DMS114 treated with DMSO at 0.1 percent for 48 hours (cell line): ENCODE measurements at regions not wholly inside any gene's neighbourhood (a gene's known extent, or its start where the extent isn't known, plus 50 kb on each side); places are given as distances from the start of the nearest gene placed in this dataset.

Experiments
- DNase-seq: peaks from one replicate; lab custom pipeline; 2025; ENCODE audit not compliant: unreplicated experiment; lab: John Stamatoyannopoulos, UW

DNA sequence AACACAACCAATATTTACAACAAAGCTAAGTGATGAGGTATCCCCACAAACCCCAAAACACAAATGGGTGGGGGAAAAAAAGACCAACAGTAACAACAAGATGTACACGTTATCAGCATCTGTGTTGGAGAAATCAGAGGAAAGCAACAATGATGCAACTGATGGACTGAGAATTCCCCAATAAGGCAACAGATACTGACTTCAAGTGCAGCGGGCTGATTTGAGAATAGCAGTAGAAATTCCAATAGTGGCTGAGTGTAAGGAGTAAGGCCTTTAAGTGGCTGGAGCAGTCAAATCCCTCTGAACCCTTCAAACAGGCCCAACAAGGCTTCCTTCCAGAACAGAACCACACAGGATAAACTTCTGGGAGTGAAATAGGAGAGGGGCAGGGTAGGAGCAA is 97.6 kb downstream of the TM2D1 start:
- no peak for DNase-seq

DNA sequence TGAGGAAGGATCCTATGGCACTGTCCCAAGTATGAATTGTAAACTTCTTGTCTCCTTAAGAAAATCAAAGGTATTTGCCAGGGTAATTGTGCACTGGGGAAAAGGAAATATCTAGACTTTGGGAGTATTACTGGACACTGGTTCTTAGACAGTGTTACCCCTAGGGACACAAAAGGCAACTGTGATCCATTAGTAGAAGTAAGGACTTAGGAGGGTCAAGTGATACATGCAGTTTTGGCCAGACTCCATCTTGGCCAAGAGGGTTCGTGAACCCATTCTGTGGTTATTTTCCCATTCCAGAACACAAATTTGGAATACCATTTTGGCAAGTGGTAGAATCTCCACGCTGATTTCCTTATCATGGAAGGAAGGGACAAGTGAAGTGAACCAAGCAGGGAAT is 98.1 kb downstream of the TM2D1 start:
- DNase-seq, result no peak

DNA sequence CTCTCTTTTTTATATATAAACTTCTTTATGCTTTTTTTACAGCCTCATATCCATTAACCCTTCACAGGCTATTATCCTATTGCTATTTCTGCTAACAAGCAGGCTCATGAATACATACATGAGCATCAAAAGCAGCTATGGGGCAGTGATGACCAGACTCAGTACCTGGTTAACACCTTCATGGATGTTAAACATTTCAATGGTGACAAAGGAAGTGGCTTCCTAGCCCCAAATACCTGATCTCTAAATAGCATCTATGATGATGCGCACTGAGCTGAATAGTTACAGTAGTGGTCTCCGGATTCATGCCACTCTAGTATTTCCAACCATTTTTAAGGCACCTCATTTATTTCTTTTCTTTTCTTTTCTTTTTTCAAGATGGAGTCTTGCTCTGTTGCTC is 101.1 kb downstream of the TM2D1 start:
- no peak for DNase-seq

DNA sequence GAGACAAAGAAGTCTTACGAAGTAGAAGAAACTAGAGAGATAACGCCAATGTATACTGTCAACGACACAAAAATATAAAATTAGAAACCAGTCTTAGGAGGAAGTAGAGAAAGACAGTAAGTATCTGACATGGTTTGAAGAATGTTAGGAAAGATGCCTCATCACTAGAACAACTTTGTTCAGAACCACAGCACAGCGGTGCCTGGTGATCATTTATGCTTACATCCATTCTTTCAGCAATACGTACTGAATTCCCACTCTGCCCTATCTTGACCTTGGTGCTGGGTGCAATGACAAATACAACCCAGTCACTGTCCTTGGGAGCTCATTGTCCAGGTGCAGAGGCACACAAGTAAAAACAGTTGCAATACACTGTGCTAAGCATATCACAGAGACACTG is 104.4 kb downstream of the TM2D1 start:
- DNase-seq, result no peak

DNA sequence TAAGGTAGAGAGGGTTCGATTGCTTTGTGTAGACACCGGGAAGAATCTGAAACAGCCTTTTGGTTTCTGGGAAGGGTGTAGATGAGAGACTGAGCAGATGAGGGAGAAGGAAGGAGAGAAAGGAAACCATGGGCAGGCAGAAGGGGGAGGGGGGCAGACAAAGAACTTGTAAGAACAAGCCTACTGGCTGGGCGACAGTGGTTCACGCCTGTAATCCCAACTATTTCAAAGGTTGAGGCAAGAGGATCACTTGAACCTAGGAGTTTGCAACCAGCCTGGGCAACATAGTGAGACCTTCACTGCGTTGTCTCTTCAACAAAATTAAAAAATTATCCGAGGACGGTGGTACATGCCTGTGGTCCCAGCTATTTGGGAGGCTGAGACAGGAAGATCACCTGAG is 106.2 kb downstream of the TM2D1 start:
- no peak for DNase-seq

DNA sequence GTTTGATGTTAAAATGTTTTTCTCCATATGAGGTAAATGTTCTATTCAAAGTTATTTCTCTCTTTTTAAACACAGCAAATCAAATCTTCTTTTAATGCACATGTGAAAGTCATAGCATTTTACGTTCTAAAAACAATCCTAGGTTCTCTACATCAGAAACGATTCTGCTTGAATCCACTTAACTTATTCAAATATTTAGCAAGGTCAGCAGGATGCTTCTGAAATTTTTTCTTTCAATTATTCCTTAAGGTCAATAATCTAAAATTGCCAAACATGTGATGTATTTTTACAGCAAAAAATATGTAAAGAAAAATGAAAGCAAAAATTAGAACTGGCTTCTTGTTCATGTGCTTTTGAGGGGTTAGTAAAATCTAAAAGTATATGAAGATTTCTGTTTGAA is 106.7 kb downstream of the TM2D1 start:
- DNase-seq, result no peak

DNA sequence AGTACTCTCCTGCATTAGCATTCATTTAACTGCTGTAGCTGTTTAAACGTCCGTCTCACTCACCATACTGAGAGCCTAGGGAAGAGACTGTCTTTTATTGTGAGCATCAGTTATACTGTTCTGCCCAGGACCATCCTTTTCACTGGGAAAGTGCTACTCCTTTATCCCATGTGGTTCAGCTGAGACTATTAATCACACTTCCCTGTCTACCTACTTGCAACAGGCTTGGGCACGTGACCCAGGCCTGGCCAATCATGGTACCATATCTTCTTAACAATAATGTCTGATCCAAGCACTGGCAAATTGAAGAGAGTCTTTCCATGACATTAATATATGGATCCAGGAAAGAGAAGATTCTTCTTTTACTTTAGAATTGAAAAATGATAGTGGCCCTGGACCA is 108.1 kb downstream of the TM2D1 start:
- DNase-seq, result no peak

DNA sequence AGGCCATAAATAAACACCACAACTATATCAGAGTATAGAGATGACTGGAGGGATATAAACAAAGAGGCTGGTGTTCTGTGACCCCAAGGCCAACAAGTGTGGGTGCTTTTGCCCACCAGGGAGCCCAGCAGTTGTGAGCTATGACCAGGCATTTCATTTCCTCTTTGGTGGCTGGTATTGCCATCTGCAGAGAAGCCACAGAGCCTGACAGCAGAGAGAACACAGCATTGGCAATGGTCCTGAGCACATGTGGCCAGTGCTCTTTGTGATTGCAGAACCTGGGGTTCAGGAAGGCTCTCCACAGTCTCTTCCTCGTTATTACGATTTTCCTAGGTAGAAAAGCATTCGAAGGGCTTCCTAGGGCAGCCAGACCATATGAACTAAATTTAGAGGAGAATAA is 112.3 kb downstream of the TM2D1 start:
- no peak for DNase-seq

DNA sequence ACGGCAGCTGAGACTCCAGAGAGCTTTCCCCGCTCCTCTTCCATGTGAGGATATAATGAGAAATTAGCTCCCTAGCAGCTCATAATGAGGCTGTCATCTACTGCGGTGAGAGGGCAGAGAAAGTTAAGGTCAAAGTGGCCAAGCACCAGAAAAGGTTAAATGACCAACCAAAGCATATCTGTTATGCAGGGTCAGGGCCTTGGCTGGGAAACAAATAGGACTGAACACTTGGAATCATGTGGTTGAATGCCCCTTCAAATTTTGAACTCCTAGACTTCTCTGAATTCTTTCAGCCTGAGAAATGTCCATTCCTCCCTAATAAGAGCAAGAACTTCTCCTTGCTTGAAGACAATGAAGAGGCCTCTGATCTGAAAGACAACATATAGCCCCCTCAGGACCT is 115.9 kb downstream of the TM2D1 start:
- no peak for DNase-seq

DNA sequence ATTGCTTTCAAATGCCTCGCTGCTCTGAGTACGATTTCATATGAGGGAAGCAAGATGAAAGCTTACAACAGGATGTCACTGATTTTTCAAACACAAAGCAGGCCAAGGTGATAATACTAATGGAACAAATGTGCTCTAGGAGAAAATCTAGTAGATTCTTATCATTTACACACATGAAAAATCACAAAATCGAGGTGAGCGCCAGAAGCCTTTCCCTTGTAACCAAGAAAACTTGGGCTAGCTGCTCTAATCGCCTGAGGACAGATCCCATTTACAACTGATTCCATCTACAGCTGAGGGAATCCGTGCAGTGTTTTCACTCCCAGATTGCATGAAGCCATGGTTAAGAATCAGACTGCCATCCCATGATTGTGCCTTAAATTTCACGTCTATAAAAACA is 117.5 kb downstream of the TM2D1 start:
- no peak for DNase-seq

DNA sequence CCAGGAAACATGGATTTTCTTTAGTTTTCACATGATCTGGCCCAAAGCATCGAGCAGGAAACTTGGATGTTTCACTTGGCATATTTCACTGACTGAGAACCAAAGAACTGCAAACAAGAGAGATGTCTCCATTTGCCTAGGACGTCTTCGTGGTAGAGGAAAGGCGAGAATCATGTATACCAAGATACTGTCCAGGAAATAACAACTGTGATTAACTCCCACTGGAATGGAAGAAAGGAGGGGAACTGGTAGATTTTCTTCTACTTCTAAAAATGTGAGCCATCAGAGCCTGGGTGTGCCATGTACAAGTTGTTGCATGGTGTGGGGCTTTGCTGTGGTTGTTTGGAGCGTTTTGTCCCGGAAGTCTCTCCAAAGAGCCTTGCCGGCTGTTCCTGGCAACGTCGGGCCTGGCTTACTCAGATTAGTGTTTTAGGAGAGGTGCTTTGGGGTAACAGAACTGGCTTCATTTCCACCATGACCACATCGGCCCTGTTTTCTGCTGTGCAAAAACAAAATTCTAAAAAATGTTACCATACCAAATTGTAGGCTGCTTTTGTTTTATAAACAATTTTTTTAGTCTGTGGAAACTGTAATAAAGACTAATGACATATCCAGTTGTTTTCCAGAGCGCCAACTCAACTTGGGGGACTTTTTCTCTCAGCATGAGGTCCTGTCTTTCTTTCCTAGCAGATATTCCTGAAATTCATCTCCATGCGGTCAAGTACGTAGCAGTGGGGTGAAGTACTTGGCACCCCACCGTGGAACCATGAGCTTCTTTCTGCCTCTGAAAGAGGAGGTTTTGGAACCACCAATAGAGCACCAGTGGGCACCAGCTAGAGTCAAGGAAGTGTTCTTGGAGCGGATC is 118.3 kb downstream of the TM2D1 start:
- no peak for DNase-seq

DNA sequence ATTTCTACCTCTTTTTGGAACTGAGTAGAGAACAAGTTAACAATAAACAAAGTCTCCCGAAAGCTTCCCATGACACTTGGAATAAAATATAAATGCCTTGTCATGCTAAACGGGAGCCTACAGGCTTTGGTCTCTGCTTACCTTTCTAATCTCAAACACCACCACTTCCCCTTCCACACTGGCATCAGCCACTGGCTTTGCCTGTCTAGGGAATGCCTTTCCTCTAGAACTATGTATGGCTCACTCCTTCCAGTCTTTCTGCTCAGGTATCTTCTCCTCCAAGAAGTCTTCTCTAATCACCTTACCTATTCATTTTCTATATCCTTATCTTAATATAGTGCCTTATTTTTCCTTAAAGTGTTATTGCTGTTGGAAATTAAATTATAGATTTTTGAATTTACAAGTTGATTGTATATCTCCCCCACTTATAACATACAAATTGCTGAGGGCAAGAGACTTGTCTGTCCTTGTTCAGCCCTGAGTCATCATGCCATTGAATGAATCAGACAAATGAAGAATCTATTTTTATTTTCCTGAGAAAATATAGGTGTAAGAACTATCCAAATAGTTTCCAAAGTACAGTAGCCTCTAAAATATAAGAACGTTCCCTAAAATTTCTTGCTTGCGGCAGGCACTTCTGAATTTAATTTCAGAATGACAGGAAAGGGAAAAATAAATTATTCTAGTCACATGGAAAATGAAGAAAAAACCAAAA is 119.2 kb downstream of the TM2D1 start:
- no peak for DNase-seq

DNA sequence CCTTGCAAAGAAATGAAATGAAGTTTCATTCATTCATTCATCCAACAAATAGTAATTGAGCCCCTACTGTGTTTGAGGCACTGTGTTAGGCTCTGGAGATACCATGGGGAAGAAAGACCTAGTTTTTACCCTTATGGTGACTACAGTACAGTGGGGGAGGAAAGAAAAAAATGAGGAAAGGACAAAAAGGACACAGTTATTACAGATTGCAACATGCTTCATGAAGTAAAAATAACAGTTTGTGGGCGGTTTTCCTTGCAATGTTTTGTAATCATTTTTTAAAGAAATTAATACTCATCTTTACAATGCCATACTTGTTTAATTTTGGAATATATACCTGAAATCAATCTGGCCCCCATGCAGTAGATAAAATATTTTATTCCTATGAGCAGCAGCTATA is 120.3 kb downstream of the TM2D1 start:
- DNase-seq, result no peak

DNA sequence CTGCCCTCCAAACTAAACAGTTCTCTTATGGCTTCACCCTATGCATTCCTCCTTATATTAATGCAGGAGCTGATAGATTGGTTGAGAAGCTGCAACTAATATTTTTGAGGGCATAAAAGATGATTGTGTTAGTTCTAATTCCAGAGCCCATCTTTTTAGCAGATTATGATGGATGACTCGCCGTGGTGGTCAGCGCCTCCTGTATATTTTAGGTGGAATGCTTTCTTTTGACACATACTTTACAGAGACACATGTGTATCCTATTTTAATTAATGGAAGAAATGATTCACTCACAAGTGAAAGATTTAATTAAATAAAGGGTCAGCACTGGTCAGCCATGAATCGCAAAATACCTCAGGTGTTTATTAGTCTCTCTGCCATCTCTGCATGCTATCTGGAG is 120.7 kb downstream of the TM2D1 start:
- DNase-seq, result no peak

DNA sequence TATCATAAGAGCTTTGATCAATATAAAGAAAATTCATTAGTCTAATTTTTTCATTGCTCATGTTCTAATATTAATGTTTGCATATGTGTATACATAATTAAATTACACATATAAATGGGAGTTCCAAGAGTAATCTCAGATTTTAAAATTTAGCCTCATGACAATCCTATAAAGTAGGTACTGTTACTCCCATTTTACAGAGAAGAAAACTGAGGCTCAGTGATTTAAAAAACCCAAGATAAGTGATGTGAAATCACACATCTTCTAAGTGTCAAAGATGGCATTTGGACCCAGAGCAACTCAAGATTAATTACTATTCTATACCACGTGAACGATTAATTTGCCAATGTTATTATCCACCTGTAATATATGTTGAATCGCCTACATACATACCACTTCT is 122.3 kb downstream of the TM2D1 start:
- DNase-seq, result no peak

DNA sequence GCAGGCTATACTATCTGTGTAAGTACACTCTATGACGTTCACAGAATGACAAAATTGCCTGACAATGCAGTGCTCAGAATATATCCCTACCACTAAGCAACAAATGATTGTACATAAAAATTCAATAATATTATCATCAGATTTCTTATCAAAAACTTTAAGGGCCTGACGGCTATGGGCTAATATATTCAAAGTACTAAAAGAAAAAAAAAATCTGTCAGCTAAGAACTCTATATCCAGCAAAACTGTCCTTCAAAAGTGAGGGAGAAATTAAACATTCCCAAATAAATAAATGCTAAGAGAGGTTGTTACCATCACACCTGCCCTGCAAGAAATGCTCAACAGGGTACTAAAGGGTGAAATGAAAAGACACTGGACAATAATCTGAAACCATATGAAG is 127.3 kb downstream of the TM2D1 start:
- DNase-seq, result no peak

DNA sequence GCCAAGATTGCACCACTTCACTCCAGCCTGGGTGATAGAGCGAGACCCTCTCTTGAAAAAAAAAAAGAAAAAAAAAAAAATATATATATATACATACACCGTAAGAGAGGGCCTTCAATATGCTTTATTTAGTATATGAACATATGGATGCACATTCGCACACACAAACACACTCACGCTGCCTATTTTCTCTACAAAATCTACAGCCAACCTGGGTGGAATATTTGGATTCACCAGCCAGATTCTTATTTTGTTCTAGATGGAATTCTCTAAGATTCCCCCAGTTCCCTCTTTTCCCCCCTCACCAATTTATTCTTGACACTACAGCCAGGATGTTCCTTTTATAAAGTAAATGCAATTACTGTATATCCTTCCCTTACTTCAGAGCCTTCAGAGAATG is 131.6 kb downstream of the TM2D1 start:
- no peak for DNase-seq

DNA sequence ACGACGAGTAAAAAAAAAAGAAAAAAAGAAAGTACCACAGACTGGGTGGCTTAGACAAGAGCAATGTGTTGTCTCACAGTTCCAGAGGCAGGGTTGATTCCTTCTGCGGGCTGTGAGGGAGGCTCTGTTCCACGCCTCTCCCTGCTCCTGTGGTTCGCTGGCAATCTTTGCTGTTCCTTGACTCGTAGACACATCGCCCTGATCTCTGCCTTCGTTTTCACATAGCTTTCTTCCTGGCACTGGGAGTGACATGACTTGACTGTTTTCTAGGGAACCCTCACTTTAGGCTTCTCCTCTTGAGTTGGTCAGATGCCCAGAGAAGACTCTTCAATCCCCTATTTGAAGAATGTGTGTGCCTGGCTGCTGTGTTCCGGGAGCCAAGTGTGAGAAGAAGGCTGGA is 133.6 kb downstream of the TM2D1 start:
- DNase-seq, result no peak

DNA sequence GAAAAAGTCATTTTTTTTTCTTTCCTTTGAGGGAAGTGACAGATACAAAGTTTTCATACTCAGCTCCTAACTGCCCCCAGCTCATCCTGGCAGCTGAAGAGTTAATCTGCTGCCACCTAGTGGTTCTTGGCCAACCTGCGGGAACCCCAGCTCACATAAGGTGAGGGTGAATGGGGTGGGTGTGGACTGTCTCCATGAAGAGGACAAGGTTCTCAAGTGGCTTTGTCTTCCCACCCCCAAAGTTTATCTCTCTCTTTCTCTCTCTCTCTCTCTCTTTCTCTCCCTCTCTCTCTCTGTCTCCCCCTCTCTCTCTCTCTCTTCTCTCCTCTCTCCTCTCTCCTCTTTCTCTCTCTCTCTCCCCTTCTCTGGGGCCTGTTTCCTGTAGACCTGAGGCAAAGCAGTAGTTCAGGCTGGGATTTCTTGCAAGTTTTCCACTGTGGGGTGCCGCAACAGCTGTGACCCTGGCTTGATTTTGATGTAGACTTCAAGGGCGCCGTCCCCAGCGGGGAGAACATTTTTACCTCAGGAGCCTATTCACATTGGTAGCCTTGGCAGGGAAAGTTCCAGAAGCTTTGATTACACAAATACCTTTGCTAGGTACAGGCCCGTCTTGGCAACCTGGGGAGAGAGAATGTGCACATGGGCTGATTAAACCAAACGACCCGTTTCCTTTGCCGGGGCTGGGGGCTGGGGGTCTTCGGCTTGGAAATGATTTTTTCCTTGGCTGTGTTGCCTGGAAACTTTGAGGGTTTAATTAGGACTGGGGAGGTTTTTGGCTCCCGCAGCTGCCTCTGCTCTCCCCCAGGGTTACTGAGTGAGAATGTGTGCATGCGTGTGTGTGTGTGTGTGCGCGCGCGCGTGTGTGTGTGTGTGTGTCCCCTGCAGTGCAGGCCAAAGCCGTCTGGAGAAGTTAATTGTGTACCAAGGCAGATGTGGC is 135.9 kb downstream of the TM2D1 start:
- DNase-seq, result peak; percentile 32

DNA sequence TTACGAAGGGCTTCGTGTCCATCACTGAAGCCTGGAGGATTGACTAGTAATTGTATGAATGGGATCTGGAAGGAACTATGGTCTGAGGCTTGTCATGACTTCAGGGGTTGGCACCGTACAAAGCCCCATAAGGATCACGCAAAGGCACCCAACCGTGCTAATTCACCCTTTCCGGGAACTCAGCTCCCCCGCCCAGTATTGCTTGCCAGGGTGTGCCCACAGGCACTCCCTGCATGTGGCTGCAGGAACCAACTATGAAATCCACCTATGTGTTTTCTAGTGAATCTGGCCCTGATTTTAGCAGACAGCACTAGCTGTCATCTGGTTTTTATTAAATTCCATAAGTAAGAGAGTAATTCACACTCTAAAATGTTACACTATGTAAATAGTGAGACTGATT is 139.2 kb downstream of the TM2D1 start:
- DNase-seq, result no peak

DNA sequence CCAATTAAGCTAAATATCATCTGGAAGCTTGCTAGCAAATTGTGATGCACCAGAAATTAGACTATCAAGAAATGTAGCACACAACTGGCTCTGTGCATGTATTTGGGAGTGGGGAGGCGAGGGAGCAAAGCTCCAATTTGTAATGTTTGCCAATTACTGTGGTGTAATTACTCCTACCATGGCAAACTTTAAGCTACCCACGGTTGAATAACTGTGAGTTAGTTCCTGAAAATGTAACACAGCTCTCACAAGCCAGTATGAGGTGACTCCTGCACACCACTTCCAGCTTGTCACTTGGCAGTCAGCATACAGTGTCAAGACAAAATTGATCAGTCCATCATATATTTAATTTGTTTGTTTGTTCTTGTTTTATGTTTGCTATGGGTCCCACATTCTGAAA is 141.2 kb downstream of the TM2D1 start:
- DNase-seq, result no peak

DNA sequence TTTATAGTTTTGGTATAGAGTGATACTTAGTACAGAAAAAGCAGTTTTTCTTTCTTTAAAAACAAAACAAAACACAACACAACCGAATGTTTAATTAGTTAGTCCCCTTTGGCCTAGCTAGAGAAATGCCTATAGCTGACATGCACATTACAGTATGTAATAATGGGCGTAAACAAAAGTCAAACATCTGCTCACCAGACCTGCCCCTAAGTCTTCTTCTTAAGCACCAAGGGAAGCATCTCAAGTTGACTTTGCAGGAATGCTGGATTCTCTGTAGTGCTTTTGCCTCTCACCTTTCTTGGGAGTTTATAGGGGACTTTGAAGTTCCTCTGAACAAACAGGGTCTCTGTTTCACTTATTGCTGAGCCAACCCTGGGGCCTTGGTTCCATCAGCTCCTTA is 143.7 kb downstream of the TM2D1 start:
- DNase-seq, result no peak
